ENCODE measurements at regions not wholly inside any gene's neighbourhood (a gene's known extent, or its start where the extent isn't known, plus 50 kb on each side); places are given as distances from the start of the nearest gene placed in this dataset.

DNA sequence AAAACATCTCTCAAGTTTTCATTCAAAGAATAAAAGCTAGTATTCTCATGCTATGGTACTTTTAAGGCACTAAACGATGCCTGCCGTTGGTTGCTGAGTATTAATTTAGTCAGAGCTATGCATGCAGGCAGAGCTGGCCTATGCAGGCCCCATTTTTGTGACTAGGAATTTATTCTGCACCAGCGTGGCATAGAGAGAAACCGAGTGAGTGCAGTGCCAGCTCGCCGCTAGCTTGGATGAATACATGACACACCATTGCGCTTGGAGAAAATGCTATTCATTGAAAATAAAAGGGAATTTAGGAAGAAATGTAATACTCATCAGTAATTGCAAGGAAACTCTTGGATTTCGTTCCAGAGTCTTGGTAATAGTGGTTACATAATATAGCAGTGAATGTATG lies 231.6 kb upstream of the RBFOX1 start:
- dilution Hi-C loops (cut with MboI; ENCODE audit: extremely low pct_ligation_motif_present, low sequenced_read_pairs): no loop called here
- no peaks in the 10 kb centered on the region for H3K36me3 ChIP-seq (ENCODE audit: control insufficient read depth in 2 of 2, extremely low read depth in 1 of 2, insufficient read depth in 2 of 2, low read length in 2 of 2)
- H3K27me3 ChIP-seq (ENCODE audit: control insufficient read depth, extremely low read depth, insufficient read depth, low read length): no peaks in the 10 kb centered on the region
- H3K4me2 ChIP-seq (ENCODE audit: control insufficient read depth, extremely low read depth, insufficient read depth, low read depth, low read length): no peak overlapping the region
- no peaks in the 10 kb centered on the region for H3K9me3 ChIP-seq (ENCODE audit: control insufficient read depth, low read depth, low read length)
- H2AFZ ChIP-seq (ENCODE audit: control insufficient read depth, low read length): no peak overlapping the region
- no peaks in the 10 kb centered on the region for H3K4me1 ChIP-seq (ENCODE audit: control insufficient read depth, extremely low read depth, insufficient read depth, low read length)
- FAIRE-seq (no peak), DNase-seq (ENCODE audit: low read depth, low spot score) (no peak)
- no peak overlapping the region for H3K4me3 ChIP-seq (ENCODE audit: control insufficient read depth in 2 of 3, extremely low read depth in 1 of 3, insufficient read depth in 2 of 3, low read depth in 1 of 3, low read length in 3 of 3)
- no peak overlapping the region for H3K9ac ChIP-seq (ENCODE audit: control insufficient read depth, extremely low read depth, insufficient read depth, low read length)
- no peaks in the 10 kb centered on the region for H3K79me2 ChIP-seq (ENCODE audit: control insufficient read depth, insufficient read depth, low read length)
- TF ChIP-seq, protein P1, sequence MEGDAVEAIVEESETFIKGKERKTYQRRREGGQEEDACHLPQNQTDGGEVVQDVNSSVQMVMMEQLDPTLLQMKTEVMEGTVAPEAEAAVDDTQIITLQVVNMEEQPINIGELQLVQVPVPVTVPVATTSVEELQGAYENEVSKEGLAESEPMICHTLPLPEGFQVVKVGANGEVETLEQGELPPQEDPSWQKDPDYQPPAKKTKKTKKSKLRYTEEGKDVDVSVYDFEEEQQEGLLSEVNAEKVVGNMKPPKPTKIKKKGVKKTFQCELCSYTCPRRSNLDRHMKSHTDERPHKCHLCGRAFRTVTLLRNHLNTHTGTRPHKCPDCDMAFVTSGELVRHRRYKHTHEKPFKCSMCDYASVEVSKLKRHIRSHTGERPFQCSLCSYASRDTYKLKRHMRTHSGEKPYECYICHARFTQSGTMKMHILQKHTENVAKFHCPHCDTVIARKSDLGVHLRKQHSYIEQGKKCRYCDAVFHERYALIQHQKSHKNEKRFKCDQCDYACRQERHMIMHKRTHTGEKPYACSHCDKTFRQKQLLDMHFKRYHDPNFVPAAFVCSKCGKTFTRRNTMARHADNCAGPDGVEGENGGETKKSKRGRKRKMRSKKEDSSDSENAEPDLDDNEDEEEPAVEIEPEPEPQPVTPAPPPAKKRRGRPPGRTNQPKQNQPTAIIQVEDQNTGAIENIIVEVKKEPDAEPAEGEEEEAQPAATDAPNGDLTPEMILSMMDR (optimal IDR thresholded peaks at IDR 0.05 in 1 of 3, IDR thresholded peaks at IDR 0.05 in 1 of 3, conservative IDR thresholded peaks at IDR 0.05 in 1 of 3; ENCODE audit: extremely low read depth in 1 of 3, insufficient read depth in 2 of 3, low read length in 3 of 3): no peak
- no peaks in the 10 kb centered on the region for H3K9me1 ChIP-seq (ENCODE audit: control insufficient read depth, extremely low read depth, insufficient read depth, low read length)
- H4K20me1 ChIP-seq (ENCODE audit: control insufficient read depth, extremely low read depth, insufficient read depth, low read length): no peaks in the 10 kb centered on the region
- H3K27ac ChIP-seq (ENCODE audit: control insufficient read depth, insufficient read depth, low read length): no peak overlapping the region

GRCh38 chr16:7097518-7097917 lies 235.1 kb upstream of the RBFOX1 start:
- no peak overlapping the region for H3K9ac ChIP-seq (ENCODE audit: control insufficient read depth, extremely low read depth, insufficient read depth, low read length)
- no peak overlapping the region for H3K4me2 ChIP-seq (ENCODE audit: control insufficient read depth, extremely low read depth, insufficient read depth, low read depth, low read length)
- H3K9me3 ChIP-seq (ENCODE audit: control insufficient read depth, low read depth, low read length): peaks cover 2% of the 10 kb centered on the region
- no peaks in the 10 kb centered on the region for H3K79me2 ChIP-seq (ENCODE audit: control insufficient read depth, insufficient read depth, low read length)
- H4K20me1 ChIP-seq (ENCODE audit: control insufficient read depth, extremely low read depth, insufficient read depth, low read length): no peaks in the 10 kb centered on the region
- FAIRE-seq: no peak
- no peaks in the 10 kb centered on the region for H3K4me1 ChIP-seq (ENCODE audit: control insufficient read depth, extremely low read depth, insufficient read depth, low read length)
- no peaks in the 10 kb centered on the region for H3K27me3 ChIP-seq (ENCODE audit: control insufficient read depth, extremely low read depth, insufficient read depth, low read length)
- no peaks in the 10 kb centered on the region for H3K36me3 ChIP-seq (ENCODE audit: control insufficient read depth in 2 of 2, extremely low read depth in 1 of 2, insufficient read depth in 2 of 2, low read length in 2 of 2)
- no peak overlapping the region for H3K4me3 ChIP-seq (ENCODE audit: control insufficient read depth in 2 of 3, extremely low read depth in 1 of 3, insufficient read depth in 2 of 3, low read depth in 1 of 3, low read length in 3 of 3)
- H2AFZ ChIP-seq (ENCODE audit: control insufficient read depth, low read length): no peak overlapping the region
- DNase-seq (ENCODE audit: low read depth, low spot score): no peak
- H3K9me1 ChIP-seq (ENCODE audit: control insufficient read depth, extremely low read depth, insufficient read depth, low read length): no peaks in the 10 kb centered on the region
- dilution Hi-C loops (cut with MboI; ENCODE audit: extremely low pct_ligation_motif_present, low sequenced_read_pairs): no loop called here
- H3K27ac ChIP-seq (ENCODE audit: control insufficient read depth, insufficient read depth, low read length): no peak overlapping the region
- TF ChIP-seq EZH2 (IDR thresholded peaks at IDR 0.05; ENCODE audit: low read length): no peak
- TF ChIP-seq, protein P1 (optimal IDR thresholded peaks at IDR 0.05 in 1 of 3, IDR thresholded peaks at IDR 0.05 in 1 of 3, conservative IDR thresholded peaks at IDR 0.05 in 1 of 3; ENCODE audit: extremely low read depth in 1 of 3, insufficient read depth in 2 of 3, low read length in 3 of 3): no peak

All from keratinocyte (primary cell).